ENCODE measurements at regions not wholly inside any gene's neighbourhood (a gene's known extent, or its start where the extent isn't known, plus 50 kb on each side); places are given as distances from the start of the nearest gene placed in this dataset.

DNA sequence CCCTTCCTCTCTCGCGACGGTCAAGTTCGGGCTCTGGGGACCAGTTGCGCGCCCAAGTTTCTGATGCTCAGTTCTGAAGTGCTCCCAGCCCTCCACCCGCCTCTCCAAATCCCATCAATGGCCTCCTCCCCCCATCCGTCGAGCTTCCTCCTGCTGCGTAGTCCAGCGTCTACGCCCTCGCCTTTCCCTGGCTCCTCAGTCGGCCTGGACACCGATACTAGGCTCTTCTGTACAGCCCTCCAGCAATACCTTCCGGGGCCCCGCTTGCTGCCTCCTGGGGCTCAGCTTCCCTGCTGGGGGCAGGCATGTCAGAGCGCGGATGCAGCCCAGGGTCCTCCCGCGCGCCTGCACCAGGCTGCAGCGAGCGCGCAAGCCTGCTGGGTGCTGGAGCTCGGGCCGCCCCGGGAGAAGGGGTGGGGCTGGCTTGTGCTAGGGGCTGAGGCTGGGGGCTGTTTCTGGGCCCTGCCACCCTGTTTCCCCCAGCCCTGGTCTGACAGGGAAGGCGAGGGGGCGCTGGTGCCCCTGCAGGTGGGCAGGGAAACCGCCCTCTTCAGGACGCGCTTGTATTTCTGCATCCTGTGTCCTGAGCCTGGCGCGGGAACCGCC is 353.3 kb upstream of the SUCLG2 start:
- TF ChIP-seq GATA3 (IDR thresholded peaks at IDR 0.05; ENCODE audit: low read depth, low read length), result no peak
- TF ChIP-seq GATA2 (IDR thresholded peaks at IDR 0.05; ENCODE audit: low read depth, low read length), result no peak
